ENCODE measurements at regions not wholly inside any gene's neighbourhood (a gene's known extent, or its start where the extent isn't known, plus 50 kb on each side); places are given as distances from the start of the nearest gene placed in this dataset.
"Not testable (repeated sequence)": the region's sequence is repeated elsewhere in the genome, so short reads cannot be mapped to it uniquely, and the experiment has no call there.

- no peak for DNase-seq
Observed at GRCh38 chr13:37209621-37210580, 104.4 kb upstream of the CSNK1A1L start.

- no peak for DNase-seq
Observed at GRCh38 chr13:37207691-37208451, 102.4 kb upstream of the CSNK1A1L start.

- no peak for DNase-seq
Observed at GRCh38 chr13:37202264-37202663, 96.8 kb upstream of the CSNK1A1L start.

GRCh38 chr13:37201081-37201480, 95.6 kb upstream of the CSNK1A1L start:
- no peak for DNase-seq

GRCh38 chr13:37198629-37199028, 93.2 kb upstream of the CSNK1A1L start:
- DNase-seq, result no peak

GRCh38 chr13:37195621-37196020, 90.2 kb upstream of the CSNK1A1L start:
- no peak for DNase-seq

GRCh38 chr13:37194428-37194861, 89.0 kb upstream of the CSNK1A1L start:
- peak; percentile 43 for DNase-seq

- no peak for DNase-seq
Observed at GRCh38 chr13:37192956-37193355, 87.5 kb upstream of the CSNK1A1L start.

GRCh38 chr13:37187621-37188020, 82.2 kb upstream of the CSNK1A1L start:
- DNase-seq, result no peak

- no peak for DNase-seq
Observed at GRCh38 chr13:37187105-37187504, 81.6 kb upstream of the CSNK1A1L start.

GRCh38 chr13:37181620-37182019, 76.2 kb upstream of the CSNK1A1L start:
- DNase-seq, result no peak

- DNase-seq, result no peak
Observed at GRCh38 chr13:37179645-37180044, 74.2 kb upstream of the CSNK1A1L start.

- no peak for DNase-seq
Observed at GRCh38 chr13:37177125-37177524, 71.7 kb upstream of the CSNK1A1L start.

- no peak for DNase-seq
Observed at GRCh38 chr13:37175996-37176395, 70.5 kb upstream of the CSNK1A1L start.

GRCh38 chr13:37173214-37173613, 67.8 kb upstream of the CSNK1A1L start:
- no peak for DNase-seq

GRCh38 chr13:37172226-37172625, 66.8 kb upstream of the CSNK1A1L start:
- not testable (repeated sequence) for DNase-seq

GRCh38 chr13:37168926-37169325, 63.5 kb upstream of the CSNK1A1L start:
- DNase-seq, result no peak

GRCh38 chr13:37168151-37168550, 62.7 kb upstream of the CSNK1A1L start:
- DNase-seq, result no peak

GRCh38 chr13:37164635-37165034, 59.2 kb upstream of the CSNK1A1L start:
- DNase-seq, result no peak

- DNase-seq, result no peak
Observed at GRCh38 chr13:37163641-37164265, 58.3 kb upstream of the CSNK1A1L start.

- no peak for DNase-seq
Observed at GRCh38 chr13:37158481-37158880, 53.0 kb upstream of the CSNK1A1L start.

- not testable (repeated sequence) for DNase-seq
Observed at GRCh38 chr13:37155613-37156097, 50.2 kb upstream of the CSNK1A1L start.

All from NCI-H2081 treated with DMSO at 0.1 percent for 48 hours (cell line).